ENCODE measurements at regions not wholly inside any gene's neighbourhood (a gene's known extent, or its start where the extent isn't known, plus 50 kb on each side); places are given as distances from the start of the nearest gene placed in this dataset.

DNA sequence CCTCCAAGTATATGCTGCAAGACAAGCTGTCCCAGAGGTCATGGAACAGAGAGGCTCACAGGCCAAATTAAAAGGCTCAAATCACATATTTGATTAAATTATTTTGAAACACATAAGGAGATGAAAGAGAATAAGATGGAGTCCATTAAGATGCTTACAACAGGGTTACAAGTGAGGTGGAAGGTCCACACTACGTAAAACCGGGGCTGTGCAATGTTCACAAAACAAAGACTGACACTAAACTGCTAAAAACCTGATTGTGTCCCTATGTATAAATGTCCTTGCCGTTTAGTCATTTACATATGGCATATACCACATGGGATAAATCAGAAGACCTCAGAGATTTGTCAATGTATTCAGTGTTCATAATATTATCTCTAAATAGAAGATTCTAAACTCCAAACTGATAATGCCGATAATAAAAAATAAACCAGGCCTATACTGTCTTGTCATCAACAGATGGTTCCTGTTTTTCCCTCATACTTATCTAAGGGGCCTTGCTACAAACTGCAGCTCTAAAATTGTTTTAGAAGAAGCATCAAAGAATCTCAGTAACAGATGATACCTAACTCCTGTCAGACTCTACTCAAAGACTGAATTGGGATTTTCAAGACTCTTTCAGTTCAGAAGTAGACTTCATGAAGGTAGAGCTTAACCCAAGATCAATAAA is 51.8 kb upstream of the RIPOR2 start:
- DNase-seq (ENCODE audit: low spot score), result no peak

DNA sequence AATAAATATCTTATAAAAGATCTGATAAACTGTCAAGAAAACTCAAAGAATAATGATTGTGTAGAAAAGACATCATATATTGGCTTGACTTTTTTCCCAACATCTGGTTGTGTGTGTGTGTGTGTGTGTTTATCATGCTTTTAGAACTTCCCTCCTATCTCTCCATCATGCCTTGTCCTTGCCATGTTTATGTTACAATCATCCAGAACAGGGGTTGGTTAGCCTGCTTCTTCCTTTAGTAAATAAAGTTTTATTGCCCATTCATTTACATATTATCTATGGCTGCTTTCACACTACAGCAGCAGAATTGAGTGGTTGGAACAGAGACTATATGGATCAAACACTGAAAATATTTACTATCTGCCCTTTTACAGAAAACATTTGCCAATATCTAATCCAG is 52.8 kb upstream of the RIPOR2 start:
- DNase-seq (ENCODE audit: low spot score), result no peak

GRCh38 chr6:24990236-24990845 is 54.6 kb upstream of the RIPOR2 start:
- DNase-seq (ENCODE audit: low spot score), result no peak

GRCh38 chr6:24990944-24991809 is 55.4 kb upstream of the RIPOR2 start:
- DNase-seq (ENCODE audit: low spot score), result no peak

DNA sequence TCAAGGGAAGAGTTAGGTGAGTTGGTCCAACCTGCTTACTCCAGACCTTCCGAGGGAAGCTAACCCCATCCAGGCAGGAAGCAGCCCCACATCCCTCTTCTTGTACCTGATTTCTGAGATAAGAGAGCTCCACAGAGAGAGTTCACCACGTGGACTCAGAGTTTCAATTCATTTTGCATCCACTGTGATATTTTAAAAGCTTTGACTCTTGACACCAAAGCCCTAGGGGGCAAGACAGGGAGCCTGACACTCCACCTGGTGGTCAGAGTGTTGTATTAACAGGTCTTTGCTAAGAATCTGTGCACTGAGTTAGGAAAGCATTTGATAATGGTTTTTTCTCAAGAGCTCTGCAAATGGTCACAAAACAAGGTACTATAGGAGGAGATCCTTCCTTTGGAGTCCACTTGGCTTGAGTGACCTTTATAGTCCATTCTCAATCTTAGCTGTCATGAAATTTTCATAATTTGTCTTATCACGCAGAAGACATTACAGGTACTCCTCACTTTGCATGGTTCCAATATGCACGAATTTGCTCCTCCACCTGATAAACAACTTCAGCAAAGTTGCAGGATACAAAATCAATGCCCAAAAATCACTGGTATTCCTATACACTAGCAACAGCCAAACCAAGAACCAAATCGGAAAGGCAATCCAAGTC is 56.2 kb upstream of the RIPOR2 start:
- DNase-seq (ENCODE audit: low spot score), result peak; percentile 48

- no peak for DNase-seq (ENCODE audit: low spot score)
These were observed 59.1 kb upstream of the RIPOR2 start for GRCh38 chr6:24994812-24995211.

- no peak for DNase-seq (ENCODE audit: low spot score)
These were observed 59.5 kb upstream of the RIPOR2 start for GRCh38 chr6:24995270-24995669.

GRCh38 chr6:24996269-24996836 is 60.6 kb upstream of the RIPOR2 start:
- DNase-seq (ENCODE audit: low spot score), result no peak

DNA sequence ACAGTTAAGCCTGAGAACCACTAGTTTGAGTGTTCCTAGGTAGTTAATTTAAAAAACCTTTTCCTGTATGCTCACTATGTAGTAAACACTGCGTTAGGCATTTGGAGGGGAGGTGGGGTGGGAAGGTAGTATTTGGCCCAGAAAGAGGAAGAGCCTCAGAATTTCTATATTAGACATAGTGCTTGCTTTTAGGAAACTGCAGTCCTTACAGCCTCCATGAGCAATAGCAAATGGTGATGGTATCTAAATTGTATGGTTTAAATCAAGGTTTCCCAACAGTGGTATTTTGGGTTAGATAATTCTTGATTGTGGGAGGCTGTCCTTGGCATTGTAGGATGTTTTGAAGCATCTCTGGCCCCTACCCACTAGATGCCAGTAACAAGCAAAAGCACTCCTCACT is 61.5 kb upstream of the RIPOR2 start:
- DNase-seq (ENCODE audit: low spot score), result no peak

GRCh38 chr6:24997905-24998304 is 62.1 kb upstream of the RIPOR2 start:
- DNase-seq (ENCODE audit: low spot score), result no peak

GRCh38 chr6:25002326-25003091 is 66.7 kb upstream of the RIPOR2 start:
- no peak for DNase-seq (ENCODE audit: low spot score)

- no peak for DNase-seq (ENCODE audit: low spot score)
These were observed 68.6 kb upstream of the RIPOR2 start for GRCh38 chr6:25004357-25004756.

GRCh38 chr6:25005010-25005409 is 69.2 kb upstream of the RIPOR2 start:
- no peak for DNase-seq (ENCODE audit: low spot score)

- no peak for DNase-seq (ENCODE audit: low spot score)
These were observed 70.3 kb upstream of the RIPOR2 start for GRCh38 chr6:25006075-25006474.

DNA sequence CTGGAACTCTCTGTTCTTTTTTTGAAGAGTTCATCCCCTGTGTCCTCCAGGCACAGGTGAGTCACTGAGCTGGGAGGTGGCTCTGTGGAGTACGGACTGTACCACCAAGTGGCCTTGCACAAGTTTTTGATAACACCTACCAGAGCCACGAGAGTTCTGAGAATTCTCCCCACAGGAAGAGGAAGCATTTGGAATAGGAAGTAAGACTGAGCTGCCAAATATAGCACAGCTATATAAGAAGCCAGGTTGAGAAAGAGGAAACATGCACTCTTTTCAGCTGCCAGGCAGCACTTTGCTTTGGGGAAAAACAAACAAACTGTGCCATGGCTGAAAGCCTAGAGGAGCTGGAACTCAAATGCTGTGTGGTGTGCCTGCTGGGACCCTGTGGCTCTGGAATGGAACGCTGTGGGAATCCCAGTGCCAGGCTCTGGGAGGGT is 70.8 kb upstream of the RIPOR2 start:
- no peak for DNase-seq (ENCODE audit: low spot score)

- DNase-seq (ENCODE audit: low spot score), result no peak
These were observed 71.5 kb upstream of the RIPOR2 start for GRCh38 chr6:25007269-25007699.

DNA sequence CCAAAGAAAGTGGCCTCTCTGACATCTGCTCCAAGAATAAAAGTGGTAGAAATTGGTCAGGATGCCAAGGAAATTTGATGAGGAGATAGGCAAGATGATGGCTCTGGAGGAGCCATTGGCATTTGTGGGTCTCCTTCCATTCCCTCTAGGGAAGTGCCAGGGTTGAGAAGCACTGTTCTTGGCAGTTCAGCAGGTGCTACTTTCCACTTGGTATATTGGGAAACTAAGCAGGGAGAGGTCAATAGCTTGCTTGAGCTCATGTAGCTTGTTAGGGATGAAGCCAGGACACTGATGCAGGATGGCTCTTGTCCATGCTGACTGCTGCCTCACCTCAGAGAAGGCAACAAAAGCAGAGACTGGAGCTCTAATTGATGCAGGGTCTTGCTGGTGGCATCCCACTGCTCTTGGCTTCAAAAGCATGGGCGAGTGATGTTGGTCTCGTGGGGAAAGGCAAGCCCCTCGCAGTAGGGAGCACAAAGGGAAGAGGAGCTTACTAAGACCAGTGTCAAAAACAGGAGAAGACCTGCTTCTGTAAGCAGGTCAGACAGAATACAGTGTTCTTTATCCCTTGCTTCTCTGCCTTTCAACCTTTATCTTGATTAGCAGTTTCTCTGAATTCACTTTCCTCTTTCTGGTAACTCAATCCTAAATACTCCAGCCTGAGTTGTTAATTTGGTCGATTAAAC is 73.1 kb upstream of the RIPOR2 start:
- DNase-seq (ENCODE audit: low spot score), result no peak

- DNase-seq (ENCODE audit: low spot score), result no peak
These were observed 73.6 kb upstream of the RIPOR2 start for GRCh38 chr6:25009393-25009710.

DNA sequence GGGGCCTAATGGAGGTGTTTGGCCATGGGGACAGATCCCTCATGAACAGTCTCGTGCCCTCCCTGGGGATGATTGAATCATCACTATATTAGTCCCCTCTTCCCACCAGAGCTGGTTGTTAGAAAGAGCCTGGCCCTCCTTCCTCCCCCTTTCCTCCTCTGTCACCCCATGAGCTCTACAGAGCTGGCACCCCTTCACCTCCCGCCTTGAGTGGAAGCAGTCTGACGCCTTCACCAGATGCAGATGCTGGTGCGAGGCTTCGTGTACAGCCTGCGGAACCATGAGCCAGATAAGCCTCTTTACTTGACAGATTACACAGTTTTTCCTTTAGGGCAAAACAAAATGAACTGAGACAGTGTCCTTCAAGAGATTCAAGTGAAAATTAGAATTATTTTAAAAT is 74.4 kb upstream of the RIPOR2 start:
- DNase-seq (ENCODE audit: low spot score), result no peak

DNA sequence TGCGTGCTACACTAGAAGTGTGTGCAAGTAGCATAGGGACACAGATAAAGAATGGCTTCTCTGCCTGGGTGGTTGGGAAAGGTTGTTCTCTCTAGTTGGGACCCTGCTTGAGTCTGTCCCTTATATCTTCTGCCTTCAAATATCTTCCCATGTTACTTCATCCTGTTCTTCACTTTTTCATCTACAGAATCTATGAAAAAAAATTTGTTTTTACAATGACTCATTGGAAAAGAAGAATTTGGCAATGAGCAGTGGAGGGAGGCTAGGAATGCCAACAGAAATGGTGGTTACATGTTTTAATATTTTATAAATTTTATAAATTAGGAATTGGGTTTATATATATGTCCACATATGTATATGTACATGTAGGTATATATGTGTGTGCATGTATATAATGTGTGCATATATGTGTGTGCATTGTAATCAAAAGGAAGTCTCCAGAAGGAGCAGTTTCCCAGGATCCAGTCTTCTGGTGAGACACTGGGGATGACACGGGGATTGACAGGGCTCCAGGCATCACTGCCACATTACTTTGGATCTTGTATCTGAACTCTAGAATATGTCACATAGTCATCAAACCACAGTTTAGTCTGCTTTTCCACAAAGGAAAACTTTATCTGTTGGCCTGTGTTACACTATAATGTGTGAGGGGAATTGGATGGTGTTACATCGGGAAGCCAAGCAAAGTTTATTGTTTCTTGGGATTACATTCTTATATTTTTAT is 75.3 kb upstream of the RIPOR2 start:
- DNase-seq (ENCODE audit: low spot score), result peak; percentile 30

All from AG08396 (cell line).